LNCAP (cell line): ENCODE measurements at regions not wholly inside any gene's neighbourhood (a gene's known extent, or its start where the extent isn't known, plus 50 kb on each side); places are given as distances from the start of the nearest gene placed in this dataset.

Experiments
- CTCF ChIP-seq: fragments of 450-650 bp; IDR thresholded peaks from 2 replicates; pipeline ENCODE4 v1.5.1; 2017; ENCODE audit warnings: mild to moderate bottlenecking

GRCh38 chr9:110126986-110127864 is 80.7 kb downstream of the C9orf152 start:
- no peak for TF ChIP-seq CTCF

GRCh38 chr9:110128664-110129329 is 79.2 kb downstream of the C9orf152 start:
- TF ChIP-seq CTCF: no peak

GRCh38 chr9:110129425-110129824 is 78.5 kb downstream of the C9orf152 start:
- TF ChIP-seq CTCF: no peak

GRCh38 chr9:110130211-110130610 is 77.7 kb downstream of the C9orf152 start:
- TF ChIP-seq CTCF: no peak

GRCh38 chr9:110130791-110131416 is 77.1 kb downstream of the C9orf152 start:
- no peak for TF ChIP-seq CTCF

GRCh38 chr9:110131499-110131898 is 76.5 kb downstream of the C9orf152 start:
- TF ChIP-seq CTCF: no peak

GRCh38 chr9:110133059-110133458 is 74.9 kb downstream of the C9orf152 start:
- no peak for TF ChIP-seq CTCF
